VCaP (cell line): ENCODE measurements at regions not wholly inside any gene's neighbourhood (a gene's known extent, or its start where the extent isn't known, plus 50 kb on each side); places are given as distances from the start of the nearest gene placed in this dataset.
"Not testable (repeated sequence)": the region's sequence is repeated elsewhere in the genome, so short reads cannot be mapped to it uniquely, and the experiment has no call there.

ENCODE experiments used
- H3K27ac ChIP-seq: fragments of 450-650 bp; 2 replicates; pipeline ENCODE4 v1.5.1; 2017
- CTCF ChIP-seq: fragments of 450-650 bp; conservative IDR thresholded peaks from 2 replicates; pipeline ENCODE4 v1.5.1; 2017; ENCODE audit warnings: mild to moderate bottlenecking, moderate library complexity

- H3K27ac ChIP-seq = no peak overlapping the region
- no peak for TF ChIP-seq CTCF
These were observed 841.7 kb upstream of the ACVR2A start for GRCh38 chr2:147003081-147003480.

GRCh38 chr2:147002256-147002655 lies 842.6 kb upstream of the ACVR2A start:
- no peak for TF ChIP-seq CTCF
- no peak overlapping the region for H3K27ac ChIP-seq

- H3K27ac ChIP-seq = no peak overlapping the region
These were observed 843.8 kb upstream of the ACVR2A start for GRCh38 chr2:147001061-147001460.

GRCh38 chr2:147000151-147000550 lies 844.7 kb upstream of the ACVR2A start:
- not testable (repeated sequence) for H3K27ac ChIP-seq

More at GRCh38 chr2:147001061-147001460, 843.8 kb upstream of the ACVR2A start:
- no peak for TF ChIP-seq CTCF

GRCh38 chr2:146997945-146998344 lies 846.9 kb upstream of the ACVR2A start:
- no peak for TF ChIP-seq CTCF

GRCh38 chr2:146997488-146997887 lies 847.3 kb upstream of the ACVR2A start:
- no peak for TF ChIP-seq CTCF
- H3K27ac ChIP-seq = no peak overlapping the region

More at GRCh38 chr2:146997945-146998344, 846.9 kb upstream of the ACVR2A start:
- H3K27ac ChIP-seq = no peak overlapping the region

- no peak overlapping the region for H3K27ac ChIP-seq
- no peak for TF ChIP-seq CTCF
These were observed 850.6 kb upstream of the ACVR2A start for GRCh38 chr2:146994246-146994645.

- no peak overlapping the region for H3K27ac ChIP-seq
- TF ChIP-seq CTCF = no peak
These were observed 852.4 kb upstream of the ACVR2A start for GRCh38 chr2:146992466-146992865.
